Fibroblast of upper back skin (primary cell): ENCODE measurements at regions not wholly inside any gene's neighbourhood (a gene's known extent, or its start where the extent isn't known, plus 50 kb on each side); places are given as distances from the start of the nearest gene placed in this dataset.
"Not testable (repeated sequence)": the region's sequence is repeated elsewhere in the genome, so short reads cannot be mapped to it uniquely, and the experiment has no call there.

Source experiments
- DNase-seq: peaks from one replicate; pipeline ENCODE4 v3.0.0-alpha.2; 2013

DNA sequence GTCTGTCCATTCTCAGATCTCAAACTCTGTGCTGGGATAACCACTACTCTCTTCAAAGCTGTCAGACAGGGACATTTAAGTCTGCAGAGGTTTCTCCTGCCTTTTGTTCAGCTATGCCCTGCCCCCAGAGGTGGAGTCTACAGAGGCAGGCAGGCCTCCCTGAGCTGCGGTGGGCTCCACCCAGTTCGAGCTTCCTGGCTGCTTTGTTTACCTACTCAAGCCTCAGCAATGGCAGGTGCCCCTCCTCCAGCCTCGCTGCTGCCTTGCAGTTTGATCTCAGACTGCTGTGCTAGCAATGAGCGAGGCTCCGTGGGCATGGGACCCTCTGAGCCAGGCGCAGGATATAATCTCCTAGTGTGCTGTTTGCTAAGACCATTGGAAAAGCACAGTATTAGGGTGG, 53.1 kb upstream of the HUNK start:
- DNase-seq, result not testable (repeated sequence)

DNA sequence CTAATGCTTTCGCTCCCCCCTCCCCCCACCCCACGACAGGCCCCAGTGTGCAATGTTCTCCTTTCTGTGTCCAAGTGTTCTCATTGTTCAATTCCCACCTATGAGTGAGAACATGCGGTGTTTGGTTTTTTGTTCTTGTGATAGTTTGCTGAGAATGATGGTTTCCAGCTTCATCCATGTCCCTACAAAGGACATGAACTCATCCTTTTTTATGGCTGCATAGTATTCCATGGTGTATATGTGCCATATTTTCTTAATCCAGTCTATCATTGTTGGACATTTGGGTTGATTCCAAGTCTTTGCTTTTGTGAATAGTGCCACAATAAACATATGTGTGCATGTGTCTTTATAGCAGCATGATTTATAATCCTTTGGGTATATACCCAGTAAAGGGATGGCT, 58.5 kb upstream of the HUNK start:
- DNase-seq, result not testable (repeated sequence)

DNA sequence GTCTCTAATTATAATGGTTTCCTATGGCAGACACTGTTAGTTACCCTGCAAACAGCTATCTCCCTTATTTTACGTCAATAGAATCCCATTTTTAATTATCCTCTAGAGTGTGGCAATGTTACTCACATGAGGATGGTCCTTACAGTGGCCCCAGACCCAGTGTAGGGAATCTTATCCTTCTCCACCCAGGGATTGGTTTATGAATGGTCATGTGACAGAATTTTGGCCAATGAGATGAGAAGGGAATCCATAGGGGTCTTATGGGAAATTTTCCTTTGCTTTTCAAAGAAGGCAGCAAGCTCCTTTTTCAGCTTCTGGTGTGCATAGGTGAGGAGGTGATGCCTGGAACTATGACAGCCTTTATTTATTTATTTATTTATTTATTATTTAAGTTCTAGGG, 59.0 kb upstream of the HUNK start:
- no peak for DNase-seq

DNA sequence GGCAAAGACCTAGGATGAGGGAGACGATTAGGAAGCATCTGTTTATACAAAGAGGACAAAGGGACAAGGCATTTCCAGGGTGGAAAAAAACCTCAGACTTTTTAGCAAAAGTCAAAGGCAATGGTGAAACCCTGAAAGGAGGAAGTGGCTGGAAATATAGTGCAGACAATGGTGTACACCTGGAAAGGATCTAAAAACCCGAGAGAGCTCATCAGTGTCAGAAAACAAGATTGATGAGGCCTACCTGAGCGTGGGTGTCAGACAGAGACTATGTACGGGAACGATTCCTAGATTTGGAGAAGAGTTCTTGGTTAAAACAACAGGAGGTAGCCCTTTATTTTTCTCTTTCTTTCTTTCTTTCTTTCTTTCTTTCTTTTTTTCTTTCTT, 68.8 kb upstream of the HUNK start:
- no peak for DNase-seq

DNA sequence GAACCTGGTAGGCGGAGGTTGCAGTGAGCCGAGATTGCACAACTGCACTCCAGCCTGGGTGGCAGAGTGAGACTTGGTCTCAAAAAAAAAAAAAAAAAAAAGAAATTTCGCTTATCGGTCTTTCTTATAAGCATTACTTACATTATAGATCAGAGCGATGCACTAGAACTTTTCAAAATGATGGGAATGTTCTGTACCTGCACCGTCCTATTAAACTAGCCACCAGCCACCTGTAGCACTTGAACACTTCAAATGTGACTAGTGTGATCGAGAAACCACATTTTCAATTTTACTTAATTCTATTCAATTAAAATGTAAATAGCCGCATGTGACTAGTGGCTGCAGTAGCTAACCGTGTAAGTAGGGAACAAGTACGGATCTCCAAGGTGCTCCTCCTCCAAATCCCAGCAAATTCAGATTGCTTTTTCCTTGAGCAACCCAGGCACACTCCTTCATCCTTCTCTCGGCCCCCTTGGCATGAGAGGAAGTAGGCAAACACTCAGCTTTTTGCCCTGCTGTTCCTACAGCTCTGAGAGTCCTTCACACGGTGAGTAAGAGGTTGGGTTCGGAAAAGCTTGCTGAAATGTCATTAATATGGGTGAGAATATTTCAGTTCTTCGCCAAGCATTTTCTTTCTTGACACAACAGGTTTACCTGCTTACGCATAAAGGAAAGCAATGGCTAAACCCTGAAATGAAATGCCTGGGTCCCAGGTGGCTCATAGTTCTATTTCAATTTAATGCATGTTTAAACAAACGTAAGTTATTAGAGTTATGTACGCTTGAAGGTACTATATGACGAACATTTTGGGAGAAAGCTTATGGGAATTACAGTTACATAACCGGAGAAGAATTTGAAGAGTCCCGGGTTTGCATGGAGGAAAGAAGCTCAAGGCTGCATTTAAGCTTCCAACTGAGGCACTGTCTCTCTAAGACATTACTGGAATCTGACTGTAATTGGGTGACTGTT, 69.5 kb upstream of the HUNK start:
- no peak for DNase-seq

DNA sequence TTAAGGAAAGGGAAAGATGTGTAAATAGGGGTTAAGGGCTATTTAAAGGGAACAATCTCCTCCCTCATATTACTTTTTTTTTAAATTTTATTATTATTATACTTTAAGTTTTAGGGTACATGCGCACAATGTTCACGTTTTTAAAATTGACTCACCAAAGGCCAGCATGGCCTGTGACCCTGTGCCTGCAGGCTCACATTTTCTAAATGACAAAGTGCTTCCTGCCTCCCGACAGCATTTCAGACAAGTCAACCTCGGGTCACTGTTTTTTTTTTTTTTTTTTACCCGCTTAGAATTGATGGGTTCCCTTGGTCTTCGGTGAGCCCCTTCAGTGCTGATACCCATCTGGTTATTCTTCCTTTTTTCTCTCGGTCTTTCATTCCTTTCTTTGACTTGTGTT, 70.4 kb upstream of the SCAF4 start:
- DNase-seq, result no peak

DNA sequence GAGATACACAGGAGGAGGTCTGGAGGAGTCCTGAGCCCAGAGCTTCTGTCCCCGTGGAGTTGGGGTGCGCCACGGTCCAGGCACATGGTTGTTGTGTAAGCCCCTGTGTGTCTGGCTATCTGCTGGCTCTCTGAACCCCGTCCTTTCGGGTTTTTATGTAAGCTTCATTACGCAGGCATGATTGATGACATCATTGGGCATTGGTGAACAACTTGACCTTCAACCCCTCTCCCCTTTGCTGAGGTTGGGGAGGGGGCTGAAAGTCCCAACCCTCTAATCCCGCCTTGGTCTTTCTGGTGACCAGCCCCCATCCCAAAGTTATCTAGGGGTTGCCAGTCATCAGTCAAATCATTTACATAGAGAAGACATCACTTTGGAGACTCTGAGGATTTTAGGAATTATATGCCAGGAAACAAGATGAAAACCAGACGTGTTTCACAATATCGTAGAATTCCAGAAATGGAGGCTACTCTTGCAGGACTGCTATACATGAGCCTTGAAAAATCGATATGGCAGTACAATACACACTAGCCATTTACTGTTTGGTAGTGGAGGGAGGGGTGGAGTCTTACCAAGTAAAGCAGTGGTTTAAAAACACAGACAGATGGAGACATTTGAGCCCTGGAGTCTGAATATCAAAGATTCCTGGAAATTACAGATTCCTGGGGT, 69.8 kb upstream of the SCAF4 start:
- peak; percentile 3 for DNase-seq

DNA sequence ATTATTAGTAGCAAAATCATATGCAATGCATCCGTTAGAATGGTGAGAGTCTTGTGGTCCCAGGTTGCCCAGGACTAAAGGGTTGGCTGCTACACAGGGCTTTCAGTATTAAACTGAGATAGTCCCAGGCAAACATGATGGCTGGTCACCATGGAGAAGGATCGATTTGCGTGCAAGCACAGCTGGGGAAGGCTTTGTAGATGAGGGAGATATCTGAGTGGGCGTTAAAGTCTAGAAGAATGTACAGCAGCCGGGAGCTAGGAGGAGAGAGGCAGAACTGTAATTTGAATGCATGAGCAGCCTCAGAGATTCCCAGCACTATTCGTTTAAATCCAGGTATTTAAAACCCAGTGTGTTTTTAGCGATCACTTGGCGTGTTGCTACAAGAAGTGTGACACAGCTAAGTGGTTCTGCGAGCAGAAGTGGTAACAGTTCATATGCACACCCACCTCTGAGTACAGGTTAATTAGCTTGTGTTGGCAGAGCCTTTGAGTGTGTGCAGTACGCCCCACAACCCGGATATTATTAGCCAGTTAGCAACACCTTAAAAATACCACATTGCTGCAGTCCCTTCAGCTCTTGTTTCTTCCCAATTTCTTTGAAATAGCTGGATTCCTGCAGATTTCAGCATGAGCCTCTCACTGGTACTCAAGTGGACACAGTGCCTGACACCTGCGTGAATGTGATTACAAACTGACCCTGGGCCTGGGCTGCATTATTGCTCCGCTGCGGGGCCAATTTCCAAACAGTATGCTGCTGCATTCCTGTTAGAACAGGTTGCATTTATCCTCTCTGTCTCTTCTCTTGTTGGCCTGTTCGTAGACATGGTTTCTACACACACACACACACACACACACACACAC, 67.2 kb upstream of the SCAF4 start:
- DNase-seq, result no peak

DNA sequence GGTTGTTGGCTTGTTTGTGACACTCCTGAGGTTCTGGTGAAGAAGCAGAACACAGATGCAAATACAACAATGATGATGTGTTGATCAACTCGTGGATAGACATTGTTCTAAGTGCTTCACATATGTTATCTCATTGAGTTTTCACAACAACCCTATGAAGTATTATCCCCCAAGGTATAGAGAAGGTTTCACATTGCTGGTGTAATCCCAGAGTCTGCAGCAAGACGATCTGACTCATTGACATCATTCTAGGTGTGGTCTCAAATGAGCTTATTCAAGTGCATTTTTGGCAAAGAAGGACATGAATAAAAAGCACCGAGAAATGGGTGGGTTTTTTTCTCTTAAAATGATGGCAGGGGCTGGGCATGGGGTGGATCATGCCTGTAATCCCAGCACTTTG, 64.1 kb upstream of the SCAF4 start:
- DNase-seq, result peak; percentile 8

DNA sequence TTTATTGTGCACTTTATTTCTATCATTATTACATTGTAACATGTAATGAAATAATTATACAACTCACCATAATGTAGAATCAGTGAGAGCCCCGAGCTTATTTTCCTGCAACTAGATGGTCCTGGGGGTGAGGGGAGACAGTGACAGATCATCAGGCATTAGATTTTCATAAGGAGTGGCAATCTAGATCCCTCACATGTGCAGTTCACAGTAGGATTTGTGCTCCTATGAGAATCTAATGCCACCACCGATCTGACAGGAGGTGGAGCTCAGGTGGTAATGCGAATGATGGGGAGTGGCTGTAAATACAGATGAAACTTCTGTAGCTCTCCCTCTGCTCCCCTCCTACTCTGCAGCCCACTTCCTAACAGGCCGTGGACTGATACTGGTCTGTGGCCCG, 58.5 kb upstream of the SCAF4 start:
- DNase-seq, result not testable (repeated sequence)

DNA sequence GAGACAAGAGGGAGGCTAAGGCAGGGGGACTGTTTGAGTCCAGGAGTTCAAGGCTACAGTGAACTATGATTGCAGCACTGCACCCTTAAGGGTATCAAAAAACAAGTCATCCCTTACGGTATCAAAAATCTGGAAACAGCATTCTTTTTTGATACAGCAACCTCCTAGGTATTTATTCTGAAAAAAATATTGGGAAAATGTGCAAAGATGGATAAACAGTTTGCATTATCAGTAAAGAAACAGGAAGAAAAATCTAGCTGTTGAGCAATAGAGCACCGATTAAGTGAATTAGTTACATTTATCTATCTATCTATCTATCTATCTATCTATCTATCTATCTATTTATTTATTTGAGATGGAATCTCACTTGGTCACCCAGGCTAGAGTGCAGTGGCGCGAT, 56.7 kb upstream of the SCAF4 start:
- DNase-seq, result no peak

DNA sequence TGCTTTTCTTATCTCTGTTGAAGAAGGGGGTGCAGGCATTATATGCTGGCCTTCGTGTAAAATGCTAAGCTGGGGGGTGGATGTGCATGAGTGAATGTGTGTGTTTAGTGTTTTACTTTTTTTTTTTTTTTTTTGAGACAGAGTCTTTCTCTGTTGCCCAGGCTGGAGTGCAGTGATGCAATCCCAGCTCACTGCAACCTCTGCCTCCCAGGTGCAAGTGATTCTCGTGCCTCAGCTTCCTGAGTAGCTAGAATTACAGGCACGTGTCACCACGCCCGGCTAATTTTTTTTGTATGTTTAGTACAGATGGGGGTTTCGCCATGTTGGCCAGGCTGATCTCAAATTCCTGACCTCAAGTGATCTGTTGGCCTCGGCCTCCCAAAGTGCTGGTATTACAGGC, 55.8 kb upstream of the SCAF4 start:
- DNase-seq, result not testable (repeated sequence)

DNA sequence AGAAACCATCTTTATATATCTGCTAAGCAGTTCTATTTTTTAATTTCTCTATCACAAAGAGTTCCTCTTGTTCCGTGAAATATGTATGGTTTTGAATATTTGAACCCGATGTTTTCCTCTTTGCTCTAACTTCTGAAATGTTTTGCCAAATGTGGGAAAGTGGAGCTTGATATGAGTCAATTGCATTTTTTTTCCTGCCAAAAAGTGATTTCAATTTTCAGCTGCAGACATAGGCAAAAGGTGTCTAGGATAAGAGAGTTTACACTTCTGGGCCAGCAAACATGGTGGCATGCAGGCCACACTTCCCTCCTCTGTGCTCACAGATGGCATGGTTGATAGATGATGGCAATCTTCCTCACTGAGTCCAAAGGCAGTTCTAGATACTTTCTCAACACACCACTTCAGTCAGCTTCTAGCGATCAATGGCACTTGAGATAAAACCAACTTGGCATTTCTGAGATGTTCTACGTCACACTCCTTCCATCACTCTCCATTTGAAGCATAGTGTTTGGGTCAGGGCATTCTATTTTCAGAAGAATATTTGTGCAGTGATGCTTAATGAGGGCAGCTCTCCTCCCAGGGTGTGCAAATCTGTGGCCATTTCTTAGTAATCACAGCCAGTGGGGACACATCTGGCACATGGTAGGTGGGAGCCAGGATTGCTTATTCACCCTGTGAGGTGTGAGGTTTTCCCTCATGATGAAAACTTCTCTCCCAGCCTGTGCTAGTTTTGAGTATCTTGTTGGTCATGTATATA, 54.4 kb upstream of the SCAF4 start:
- DNase-seq, result no peak

DNA sequence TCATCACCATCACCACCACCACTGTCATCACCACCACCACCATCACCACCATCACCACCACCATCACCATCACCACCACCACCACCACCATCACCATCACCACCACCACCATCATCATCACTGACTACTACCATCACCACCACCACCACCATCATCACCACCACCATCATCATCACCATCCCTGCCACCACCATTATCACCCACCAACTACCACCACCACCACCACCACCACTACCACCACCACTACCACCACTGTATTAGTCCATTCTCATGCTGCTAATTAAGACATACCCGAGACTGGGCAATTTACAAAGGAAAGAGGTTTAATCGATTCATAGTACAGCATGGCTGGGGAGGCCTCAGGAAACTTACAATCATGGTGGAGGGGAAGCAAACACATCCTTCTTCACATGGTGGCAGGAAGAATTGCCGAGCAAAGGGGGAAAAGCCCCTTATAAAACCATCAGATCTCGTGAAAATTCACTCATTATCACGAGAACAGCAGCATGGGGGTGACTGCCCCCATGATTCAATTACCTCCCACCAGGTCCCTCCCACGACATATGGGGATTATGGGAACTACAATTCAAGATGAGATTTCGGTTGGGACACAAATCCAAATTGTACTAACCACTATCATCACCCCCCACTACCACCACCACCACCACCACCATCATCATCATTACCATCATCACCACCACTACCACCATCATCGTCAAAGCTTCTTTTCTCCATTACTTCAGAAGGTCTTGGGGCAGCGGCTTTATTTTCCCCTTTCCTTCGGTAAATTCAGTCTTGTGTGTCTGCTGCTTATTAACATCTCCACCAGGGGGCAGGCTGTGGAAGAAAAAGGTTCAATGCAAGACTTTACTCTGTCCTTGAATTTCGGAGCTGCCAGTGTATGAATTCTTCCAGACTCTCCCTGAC, 53.6 kb upstream of the SCAF4 start:
- DNase-seq, result peak; percentile 74

DNA sequence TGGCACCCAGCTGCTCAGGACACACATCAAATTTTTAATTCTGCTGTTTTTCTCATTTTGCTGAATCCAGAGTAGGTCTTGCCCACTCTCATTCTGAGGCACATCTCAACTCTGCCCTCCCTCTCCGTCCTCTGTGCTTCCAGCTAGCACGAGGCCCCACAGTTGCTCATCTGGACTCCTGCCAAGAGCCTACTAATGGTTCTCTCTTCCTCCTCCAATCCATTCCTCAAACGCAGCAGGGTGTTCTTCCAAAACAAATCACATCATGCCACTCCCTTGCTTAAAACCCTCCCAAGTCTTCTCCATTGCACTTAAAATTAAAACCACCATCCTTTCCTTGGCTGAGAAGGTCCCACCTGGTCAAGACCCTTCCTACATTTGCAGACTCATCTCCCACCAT, 49.8 kb upstream of the SCAF4 start:
- peak; percentile 61 for DNase-seq
